ENCODE measurements at regions not wholly inside any gene's neighbourhood (a gene's known extent, or its start where the extent isn't known, plus 50 kb on each side); places are given as distances from the start of the nearest gene placed in this dataset.

- no peak for DNase-seq (ENCODE audit: low spot score)
Measured at GRCh38 chr1:37281354-37281753, 193.0 kb upstream of the ZC3H12A start.

GRCh38 chr1:37282764-37283163 lies 191.6 kb upstream of the ZC3H12A start:
- DNase-seq (ENCODE audit: low spot score) = no peak

DNA sequence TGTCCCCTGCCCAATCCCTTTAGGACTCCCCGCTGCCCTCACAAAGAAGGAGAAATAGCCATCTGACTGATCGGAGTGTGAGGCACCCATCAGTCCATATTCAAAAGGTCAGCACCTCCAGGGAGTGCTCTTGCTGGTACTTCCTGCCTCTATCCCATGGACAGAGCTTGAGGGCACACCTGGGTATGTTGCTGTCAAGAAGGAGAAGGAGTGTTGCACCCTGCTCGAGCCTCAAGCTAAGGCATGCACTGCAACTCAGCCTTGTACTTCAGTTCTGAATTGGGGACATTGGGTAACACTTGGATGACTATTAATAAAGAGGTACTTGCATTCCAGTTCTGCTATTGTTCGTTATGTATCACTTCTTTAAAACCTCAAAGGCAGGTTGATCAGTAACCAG lies 190.3 kb upstream of the ZC3H12A start:
- no peak for DNase-seq (ENCODE audit: low spot score)

DNA sequence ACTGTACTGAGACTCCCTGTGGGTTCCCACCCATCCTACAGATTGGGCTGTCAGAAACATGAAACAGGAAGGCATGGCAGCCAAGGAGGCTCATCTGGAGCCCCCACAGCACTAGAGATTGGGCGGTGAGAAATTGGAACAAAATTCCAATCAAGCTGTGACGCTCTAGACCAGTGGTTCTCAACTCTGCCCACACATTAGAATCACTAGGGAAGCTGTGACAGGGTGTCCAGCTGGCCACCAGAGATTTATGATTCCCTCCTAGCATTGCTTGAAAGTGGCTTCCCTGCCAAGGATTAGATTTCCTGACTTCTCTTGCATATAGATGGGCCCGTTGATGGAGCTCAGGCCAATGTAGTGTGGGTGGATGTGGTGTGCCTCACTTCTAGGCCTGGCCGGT lies 187.5 kb upstream of the ZC3H12A start:
- DNase-seq (ENCODE audit: low spot score) = no peak

GRCh38 chr1:37288900-37289299 lies 185.5 kb upstream of the ZC3H12A start:
- no peak for DNase-seq (ENCODE audit: low spot score)

DNA sequence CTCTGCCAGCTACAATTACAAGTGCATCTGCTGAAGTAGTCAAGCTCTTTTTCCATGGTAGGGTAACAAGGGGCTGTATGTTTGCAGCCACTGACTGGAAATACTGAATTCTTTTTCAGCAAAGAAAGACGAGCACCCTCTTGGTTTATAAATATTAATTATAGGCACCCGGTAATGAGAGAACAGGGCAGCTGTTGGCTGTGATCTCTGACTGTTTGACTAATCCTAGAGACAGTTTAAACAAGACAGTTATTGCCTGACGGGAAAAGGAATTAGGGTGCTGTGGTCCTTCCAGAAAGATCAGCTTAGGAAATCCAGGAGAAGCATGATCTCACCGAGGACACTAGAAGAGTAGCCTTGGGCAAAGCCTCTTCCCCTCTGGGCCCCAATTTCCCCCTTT lies 183.7 kb upstream of the ZC3H12A start:
- DNase-seq (ENCODE audit: low spot score) = no peak

DNA sequence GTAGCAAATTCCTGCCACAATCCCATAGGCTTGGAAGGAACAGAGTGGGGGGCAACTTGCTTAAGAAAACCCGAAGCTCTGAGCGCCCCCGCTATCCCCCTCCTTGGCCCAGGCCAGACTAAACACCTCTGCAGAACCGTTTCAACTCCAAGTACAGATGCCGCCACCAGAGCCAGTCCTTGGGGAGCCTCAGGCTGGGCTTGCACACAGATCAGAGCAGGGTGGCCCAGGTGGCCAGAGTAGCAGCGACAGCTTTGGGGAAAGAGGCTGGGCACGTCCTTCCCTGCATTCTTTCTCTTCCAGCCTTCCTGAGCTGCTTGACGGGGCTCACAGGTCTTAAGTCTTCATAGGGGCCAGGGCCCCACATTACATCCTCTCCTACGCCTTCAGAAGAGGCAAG lies 181.6 kb upstream of the ZC3H12A start:
- DNase-seq (ENCODE audit: low spot score) = no peak

- DNase-seq (ENCODE audit: low spot score) = no peak
Measured at GRCh38 chr1:37294096-37294495, 180.3 kb upstream of the ZC3H12A start.

GRCh38 chr1:37294529-37294928 lies 179.9 kb upstream of the ZC3H12A start:
- no peak for DNase-seq (ENCODE audit: low spot score)

DNA sequence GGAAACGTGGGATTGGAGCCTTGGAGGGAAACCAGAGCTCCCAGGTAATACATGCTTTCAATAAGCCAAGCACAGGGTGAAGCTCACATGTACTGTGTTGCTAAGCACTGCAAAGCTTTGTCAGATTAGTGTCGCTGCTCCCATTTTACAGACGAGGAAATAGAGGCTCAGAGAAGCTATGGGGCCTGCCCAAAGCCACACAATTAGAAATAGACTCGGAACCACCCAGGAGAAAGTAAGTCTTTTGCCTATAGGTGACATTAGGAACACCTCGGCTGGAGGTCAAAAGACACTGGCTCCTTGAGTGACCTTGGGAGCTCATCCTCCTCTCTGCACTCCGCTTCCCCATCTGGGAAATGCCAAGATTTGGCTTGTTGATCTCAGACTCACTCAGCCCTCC lies 175.6 kb upstream of the ZC3H12A start:
- no peak for DNase-seq (ENCODE audit: low spot score)

- DNase-seq (ENCODE audit: low spot score) = no peak
Measured at GRCh38 chr1:37299216-37299615, 175.2 kb upstream of the ZC3H12A start.

GRCh38 chr1:37303884-37304574 lies 170.4 kb upstream of the ZC3H12A start:
- DNase-seq (ENCODE audit: low spot score) = no peak

DNA sequence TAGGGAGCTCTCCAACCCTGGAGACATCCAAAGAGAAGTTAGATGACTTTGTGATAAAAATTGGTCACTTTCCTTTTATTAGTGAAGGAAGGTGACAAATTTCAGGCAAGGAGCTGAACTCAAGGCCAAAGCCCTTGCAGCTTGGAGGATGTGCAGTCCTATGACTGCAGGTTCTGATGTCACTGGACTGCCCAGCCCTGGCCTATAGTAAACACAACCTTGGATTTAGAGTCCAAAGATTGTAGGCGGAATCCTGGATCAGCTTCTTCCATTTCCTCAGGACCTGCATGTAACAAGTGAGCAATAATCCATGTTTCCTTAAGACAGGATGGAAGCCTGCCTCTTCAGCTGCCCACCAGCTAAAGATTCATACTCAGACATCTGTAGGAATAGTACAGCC lies 169.3 kb upstream of the ZC3H12A start:
- no peak for DNase-seq (ENCODE audit: low spot score)

GRCh38 chr1:37305841-37306240 lies 168.5 kb upstream of the ZC3H12A start:
- no peak for DNase-seq (ENCODE audit: low spot score)

DNA sequence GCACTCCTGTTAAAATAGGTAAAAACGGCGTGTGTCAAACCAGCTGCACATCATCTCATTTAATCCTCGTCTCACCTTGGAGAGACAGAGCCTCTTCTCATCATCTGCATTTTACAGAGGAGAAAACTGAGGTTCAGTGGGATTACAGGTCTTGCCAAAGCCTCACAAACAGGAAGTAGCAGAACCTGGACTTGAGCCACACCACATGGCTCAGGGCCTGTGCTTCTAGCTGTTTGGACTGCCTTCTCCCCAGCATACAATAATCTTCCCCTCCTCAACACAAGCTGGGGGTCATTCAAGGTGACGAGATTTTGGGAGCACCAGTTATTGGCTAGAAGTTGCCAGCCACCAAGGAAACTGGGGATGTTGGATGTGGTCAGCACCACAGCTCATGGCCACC lies 167.9 kb upstream of the ZC3H12A start:
- DNase-seq (ENCODE audit: low spot score) = no peak

DNA sequence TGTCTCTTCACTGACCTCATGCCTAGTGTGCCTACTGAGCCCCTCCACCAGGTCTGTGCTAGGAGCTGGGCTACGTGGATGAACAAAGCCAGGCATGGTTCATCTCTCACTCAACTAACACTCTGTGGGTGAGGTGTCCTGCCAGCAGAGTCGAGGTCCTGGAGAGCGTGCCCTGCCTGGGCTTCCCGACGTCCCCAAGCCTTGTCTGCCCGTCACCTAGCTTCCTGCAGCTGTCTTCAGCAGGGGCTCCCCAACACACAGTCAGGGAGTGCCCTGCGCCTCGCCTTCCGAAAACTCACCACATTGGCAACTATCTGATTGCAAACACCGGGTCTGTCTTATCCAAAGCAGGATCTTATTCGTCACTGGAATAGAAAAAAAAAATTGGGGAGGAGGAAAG lies 167.5 kb upstream of the ZC3H12A start:
- no peak for DNase-seq (ENCODE audit: low spot score)

- no peak for DNase-seq (ENCODE audit: low spot score)
Measured at GRCh38 chr1:37308031-37308960, 166.1 kb upstream of the ZC3H12A start.

- no peak for DNase-seq (ENCODE audit: low spot score)
Measured at GRCh38 chr1:37309574-37309973, 164.8 kb upstream of the ZC3H12A start.

- DNase-seq (ENCODE audit: low spot score) = no peak
Measured at GRCh38 chr1:37310064-37310463, 164.3 kb upstream of the ZC3H12A start.

- peak; percentile 51 for DNase-seq (ENCODE audit: low spot score)
Measured at GRCh38 chr1:37315371-37315846, 159.0 kb upstream of the ZC3H12A start.

DNA sequence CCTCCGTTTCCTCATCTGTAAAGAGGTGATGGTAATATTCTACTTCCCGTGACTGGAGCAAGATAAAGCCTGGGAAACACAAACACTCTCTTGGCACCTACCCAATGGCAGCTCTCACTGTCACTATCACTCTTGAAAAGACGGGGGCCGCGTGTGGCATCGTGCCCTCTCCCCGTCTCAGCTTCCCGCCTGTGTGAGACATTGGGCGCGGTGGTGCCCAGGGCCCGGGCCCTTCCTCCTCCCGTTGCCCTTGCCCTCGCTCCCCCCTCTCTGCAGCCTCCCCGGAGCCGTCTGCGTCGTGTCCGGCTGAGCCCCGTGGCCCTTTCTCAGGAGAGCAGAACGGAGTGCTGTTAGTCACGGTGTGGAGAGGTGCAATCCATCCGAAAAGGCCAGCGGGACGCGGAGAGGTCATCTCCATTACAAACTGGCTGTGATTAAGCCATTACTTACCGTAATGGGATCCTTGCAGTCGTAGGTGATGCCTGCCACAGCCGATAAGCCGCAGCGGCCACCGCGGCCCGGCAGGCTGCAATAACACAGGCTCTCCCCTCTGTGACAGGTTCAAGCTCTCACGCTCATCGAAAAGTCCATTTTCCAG lies 156.4 kb upstream of the ZC3H12A start:
- DNase-seq (ENCODE audit: low spot score) = peak; percentile 47

DNA sequence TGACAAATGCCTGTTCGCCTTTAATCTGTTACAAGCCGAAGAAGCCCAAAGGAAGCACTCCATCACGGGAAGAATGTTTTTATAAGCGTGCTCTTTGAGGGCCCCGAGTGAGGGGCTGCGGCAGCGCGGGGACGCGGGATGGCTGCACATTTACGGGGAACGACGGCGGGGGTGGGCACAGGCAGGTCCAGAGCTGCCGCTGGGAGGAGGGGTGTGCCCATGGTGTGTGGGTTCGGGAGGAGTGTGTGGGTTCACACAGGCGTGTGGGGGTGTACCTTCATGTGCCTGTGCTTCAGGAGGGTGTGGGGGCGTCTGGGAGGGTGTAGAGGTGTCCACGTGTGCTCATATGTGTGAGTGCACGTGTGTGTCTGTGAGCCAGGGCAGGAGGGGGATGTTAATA lies 155.9 kb upstream of the ZC3H12A start:
- no peak for DNase-seq (ENCODE audit: low spot score)

DNA sequence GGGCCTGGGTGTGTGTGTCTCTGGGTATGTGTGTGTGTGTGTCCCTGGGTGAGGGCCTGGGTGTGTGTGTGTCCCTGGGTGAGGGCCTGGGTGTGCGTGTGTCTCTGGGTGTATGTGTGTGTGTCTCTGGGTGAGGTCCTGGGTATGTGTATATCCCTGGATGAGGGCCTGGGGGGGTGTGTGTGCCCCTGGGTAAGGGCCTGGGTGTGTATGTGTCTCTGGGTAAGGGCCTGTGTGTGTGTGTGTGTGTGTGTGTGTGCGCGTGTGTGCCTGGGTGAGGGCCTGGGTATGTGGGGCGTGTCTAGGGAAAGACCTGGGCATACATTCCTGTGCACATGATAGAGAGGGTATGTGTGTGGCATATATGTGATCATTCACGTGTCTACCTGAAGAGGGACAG lies 155.1 kb upstream of the ZC3H12A start:
- DNase-seq (ENCODE audit: low spot score) = no peak

Data from iPS-NIHi11 (cell line).